ENCODE measurements at regions not wholly inside any gene's neighbourhood (a gene's known extent, or its start where the extent isn't known, plus 50 kb on each side); places are given as distances from the start of the nearest gene placed in this dataset.

DNA sequence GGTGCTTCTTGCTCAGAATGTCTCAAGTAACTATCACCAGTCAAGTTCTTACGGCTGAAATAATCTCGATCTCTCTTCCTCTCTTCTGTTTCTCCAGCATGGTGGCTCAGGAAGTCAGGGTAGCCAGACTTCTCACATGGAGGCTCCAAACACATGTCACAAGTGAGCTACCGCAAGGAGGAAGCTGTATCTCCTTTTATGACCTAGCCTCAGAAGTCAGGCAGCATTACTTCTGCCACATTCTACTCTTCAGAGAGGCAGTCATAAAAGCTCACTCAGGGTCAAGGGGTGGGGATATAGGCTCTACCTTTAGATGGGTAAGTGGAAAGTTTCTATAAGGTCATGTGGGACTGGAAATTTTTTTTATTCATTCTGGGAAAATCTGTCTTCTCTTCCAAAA, 86.6 kb upstream of the NEO1 start:
- DNase-seq: no peak

GRCh38 chr15:72964542-72964941, 87.7 kb upstream of the NEO1 start:
- DNase-seq: no peak

DNA sequence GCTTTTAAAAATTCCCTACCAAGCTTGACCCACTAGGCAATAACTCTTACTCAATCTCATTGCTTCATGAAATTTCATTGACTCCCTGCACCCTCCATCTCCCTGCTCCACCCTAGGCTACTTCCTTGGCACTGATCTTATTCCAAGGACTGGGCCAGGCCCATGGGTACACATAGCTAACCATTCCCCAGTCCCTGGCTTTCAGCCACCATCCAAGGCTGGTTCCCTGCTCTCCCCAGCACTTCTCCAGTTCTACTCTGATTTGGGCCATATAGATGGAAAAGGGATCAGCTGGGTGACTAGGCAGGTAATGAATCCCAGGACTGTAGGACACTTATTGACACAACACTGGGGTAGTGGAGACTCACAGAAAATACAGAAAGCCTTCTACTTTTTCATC, 88.1 kb upstream of the NEO1 start:
- DNase-seq: no peak

- no peak for DNase-seq
Observed at GRCh38 chr15:72962054-72962702, 90.1 kb upstream of the NEO1 start.

DNA sequence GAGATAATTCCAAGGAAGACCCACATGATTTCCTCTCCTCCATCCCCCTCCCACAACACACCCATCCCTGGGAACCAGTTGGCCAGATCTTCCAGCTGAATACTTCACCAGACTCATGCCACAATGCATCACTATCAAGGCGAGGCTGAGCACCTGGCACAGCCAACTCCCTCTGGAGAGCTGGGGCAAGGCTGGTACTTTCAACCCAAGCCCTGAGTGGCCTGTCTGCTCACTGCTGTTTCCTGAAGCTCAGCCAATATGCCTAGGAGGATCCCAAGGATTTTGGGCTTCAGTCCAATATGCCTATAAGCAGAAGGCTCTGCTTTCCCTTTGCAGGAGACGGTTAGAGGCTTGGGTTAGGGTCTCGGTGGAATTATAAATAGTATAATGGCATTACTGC, 90.9 kb upstream of the NEO1 start:
- DNase-seq: peak in 1 of 2 experiments; percentile 4

DNA sequence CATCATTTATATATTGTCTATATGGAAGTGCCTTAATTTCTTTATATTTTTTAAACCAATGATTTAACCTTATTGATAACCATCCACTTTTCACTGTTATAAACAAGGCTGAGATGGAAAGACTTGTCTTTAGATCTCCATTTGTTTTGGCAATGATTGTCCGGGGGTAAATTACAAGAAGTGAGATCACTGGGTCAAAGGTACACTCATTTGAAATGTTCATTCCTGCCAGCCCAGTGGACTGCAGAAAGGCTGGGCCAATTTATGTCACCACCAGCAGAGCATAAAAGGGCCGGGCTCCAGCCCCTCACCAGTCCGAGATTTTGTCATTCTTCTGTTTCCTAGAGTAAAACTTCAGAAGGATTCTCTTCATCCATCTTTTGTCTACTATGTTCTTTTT, 93.6 kb upstream of the NEO1 start:
- no peak for DNase-seq

- DNase-seq: no peak
Observed at GRCh38 chr15:72953306-72953705, 99.0 kb upstream of the NEO1 start.

- no peak for DNase-seq
Observed at GRCh38 chr15:72952151-72952550, 100.1 kb upstream of the NEO1 start.

DNA sequence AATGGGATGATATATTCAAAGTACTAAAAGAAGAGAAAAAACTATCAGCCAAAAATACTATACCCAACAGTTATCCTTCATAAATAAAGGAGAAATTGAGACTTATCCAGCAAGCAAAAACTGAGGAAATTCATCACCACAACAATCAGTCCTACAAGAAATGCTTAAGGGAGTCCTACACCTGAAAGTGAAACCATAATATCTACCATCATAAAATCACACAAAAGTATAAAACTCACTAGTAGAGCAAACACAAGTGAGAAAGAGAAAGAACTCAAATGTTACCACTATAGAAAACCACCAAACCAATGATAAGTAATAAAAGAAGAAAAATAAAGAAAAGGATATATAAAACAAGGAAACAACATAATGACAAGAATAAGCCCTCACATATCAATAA, 103.6 kb upstream of the NEO1 start:
- no peak for DNase-seq

- no peak for DNase-seq
Observed at GRCh38 chr15:72947709-72948108, 104.6 kb upstream of the NEO1 start.

DNA sequence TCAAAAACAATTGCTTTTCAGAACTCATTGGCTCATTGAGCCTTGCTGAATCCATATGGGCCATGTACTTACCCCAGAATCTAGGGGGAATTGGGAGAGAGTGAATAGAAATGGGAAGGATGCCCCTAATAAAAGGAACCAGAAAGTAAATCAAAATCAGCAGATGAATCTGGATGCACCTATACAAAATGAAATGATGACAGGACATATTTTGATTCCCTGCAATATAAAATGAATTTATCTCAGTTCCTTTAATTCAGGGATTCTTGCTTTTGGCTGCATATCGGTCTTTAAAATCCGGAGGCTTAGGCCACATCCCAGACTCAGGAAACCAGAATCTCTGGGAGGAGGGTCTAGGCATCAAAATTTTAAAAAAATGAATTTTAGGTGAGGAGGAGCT, 107.7 kb upstream of the NEO1 start:
- DNase-seq: no peak

DNA sequence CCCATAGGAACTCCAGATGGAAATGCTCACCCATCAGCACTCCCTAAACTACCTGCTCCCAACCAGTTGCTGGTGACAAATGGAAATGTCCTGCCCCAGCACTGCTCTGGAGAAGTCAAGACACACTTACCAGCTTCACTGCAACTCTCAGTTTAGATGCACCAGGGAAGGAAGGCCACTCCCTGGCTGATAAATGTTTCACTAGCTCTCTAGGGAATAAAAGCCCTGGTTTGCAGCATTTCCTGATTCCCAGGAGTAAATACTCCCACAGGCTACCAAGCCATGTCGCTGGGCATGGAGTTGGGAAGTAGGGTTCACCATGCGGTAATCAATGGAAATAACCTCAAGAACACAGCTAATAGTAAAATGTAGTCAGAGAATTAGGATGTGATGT, 112.0 kb upstream of the NEO1 start:
- no peak for DNase-seq

GRCh38 chr15:72939514-72940228, 112.6 kb upstream of the NEO1 start:
- no peak for DNase-seq

DNA sequence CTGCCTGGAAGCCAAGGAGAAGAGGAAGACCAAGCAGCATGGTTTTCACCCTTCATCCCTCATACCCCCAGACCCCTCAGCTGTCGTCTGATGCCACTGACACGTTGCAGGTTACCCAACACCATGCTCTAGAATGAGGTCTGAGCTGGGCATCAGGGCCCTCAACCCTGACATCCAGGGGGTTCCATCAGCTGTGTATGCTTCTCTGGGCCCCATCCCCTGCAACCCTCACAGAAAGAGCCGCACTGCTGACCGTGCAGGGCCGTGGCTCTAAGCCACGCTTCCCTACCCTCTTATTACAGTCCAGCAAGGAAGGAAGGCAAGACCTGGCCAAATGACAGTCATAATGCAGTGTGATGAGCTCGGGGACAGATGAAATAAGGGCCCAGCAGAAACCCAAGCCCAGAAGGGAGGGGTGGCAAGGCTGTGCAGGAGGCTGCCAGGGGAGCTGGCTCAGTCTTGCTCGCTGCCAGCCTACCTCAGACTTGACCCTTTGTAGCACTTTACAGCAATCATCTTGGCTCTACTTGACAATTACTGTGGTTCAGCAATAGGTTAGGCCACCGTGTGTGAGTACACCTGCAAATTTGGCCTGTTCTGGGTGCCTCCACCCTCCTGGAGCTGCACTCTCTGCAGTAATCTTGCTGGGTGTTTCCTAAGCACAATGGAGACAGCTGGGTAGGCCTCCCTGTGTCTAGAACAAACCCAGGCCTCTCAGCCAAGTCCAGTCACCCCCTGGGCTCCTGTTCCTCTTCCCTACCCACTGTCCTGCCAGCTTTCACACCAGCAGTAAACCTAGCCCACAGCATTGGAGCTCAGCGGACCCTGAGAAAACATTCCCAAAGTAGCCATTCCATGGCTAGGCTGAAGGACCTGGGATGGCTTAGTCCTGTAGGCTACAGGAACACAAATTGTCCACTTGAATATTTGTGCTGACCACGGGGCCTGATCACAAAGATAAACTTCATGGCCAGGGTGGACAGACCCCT, 115.3 kb upstream of the NEO1 start:
- no peak for DNase-seq

DNA sequence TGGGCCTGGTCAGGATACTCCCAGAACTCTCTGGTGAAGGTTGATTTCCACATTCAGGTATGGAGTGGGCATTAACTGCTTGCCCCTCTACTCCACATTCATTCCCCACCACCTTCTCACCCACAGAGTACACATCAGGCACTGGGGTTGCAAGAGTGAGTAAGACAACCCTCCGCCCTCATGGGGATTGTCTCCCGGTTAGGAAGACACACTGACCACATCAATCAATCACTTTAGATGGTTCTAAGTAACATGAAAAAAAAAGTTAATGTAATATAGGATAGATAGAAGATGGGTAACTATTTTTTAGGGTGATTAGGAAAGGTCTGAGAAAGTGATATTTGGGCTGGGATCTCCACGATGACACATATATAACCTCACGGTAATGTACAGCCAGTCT, 116.0 kb upstream of the NEO1 start:
- no peak for DNase-seq

DNA sequence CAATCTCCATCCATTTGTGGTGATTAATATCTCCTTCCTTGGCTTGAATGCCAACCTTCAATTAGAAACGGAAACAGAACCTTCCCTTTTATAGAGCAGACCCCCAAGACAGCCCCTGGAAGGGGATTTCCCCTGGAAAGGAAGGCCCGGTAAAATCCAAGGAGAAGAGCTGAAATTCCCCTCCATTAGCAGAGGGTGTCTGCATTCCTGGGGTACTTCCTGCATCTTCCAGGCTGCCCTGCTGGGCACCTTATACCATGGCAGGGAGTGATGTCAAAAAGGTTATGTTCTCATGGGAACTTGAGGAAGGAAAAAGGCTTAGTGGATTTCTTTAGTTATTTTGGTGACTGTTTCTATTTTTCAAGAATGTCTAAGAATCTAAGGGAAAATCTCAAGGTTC, 116.7 kb upstream of the NEO1 start:
- DNase-seq: no peak

- DNase-seq: no peak
Observed at GRCh38 chr15:72934921-72935320, 117.3 kb upstream of the NEO1 start.

GRCh38 chr15:72933976-72934375, 118.3 kb upstream of the NEO1 start:
- DNase-seq: no peak

DNA sequence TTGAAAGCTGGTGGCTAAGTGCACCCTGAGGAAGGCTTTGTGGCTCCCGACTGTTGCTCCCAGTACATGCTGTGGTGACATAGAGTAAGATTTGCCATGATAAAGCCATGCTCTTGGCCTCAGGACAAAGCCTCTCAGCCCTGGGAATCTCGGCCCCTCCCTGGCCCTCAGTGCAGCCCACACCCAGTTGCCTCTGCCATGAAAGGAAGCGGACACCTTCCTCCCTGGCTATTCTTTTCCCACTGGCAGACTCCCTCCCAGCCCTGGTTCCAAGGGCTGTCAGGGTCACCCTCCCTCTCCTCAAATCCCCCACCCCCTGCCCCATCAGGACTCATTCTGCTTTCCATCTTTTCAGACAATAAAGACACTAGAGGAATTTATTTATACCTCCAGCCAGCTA, 119.8 kb upstream of the NEO1 start:
- no peak for DNase-seq

DNA sequence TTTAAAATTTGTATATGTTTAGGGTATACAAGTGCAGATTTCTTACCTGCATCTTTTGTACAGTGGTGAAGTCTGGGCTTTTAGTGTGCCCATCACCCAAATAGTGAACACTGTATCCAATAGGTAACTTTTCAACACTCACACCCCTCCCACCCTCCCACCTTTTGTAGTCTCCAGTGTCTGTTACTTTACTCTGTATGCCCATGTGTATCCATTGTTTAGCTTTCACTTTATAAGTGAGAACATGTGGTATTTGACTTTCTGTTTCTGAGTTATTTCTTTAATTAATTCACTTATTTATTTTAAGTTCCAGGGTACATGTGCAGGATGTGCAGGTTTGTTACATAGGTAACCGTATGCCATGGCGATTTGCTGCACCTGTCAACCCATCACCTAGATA, 124.8 kb upstream of the NEO1 start:
- no peak for DNase-seq

DNA sequence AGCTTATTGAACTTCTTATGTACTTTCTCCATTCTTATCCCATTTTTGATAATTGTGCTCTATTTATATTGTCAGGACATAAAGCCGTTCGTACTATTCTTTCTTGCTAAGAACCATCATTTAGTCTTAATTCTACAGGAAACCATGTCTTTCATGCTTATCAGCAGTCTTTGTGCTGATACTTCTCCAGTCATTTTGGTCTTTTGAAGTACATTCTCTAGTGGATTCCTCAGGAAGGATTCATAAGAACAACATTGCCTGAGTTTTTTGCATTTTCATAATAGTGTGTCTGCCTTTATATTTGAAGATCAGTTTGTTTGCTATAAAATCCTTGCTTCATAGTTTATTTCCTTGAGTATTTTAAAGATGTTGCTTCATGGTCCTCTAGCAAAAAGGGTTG, 126.6 kb upstream of the NEO1 start:
- DNase-seq: no peak

DNA sequence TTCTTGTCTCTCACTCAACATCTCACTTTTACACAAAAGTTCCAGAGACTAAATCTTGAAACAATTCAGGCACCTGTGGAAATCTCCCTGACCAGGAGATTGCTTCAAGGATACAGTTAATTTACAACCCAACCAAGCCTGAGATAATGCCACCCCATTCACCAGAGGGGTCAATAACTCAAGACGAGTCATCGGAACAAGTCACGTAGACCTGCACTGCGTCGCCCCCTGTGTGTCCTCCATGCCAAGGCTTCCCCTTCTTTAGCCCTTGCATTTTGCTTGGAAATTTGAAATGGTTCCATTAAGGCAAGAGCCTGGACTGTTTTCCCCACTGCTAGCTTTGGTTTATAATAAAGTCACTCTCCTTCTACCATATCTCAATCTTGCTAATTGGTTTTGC, 129.0 kb upstream of the NEO1 start:
- DNase-seq: no peak

- no peak for DNase-seq
Observed at GRCh38 chr15:72920551-72920950, 131.7 kb upstream of the NEO1 start.

GRCh38 chr15:72919936-72920465, 132.3 kb upstream of the NEO1 start:
- no peak for DNase-seq
